GM18907 (cell line): ENCODE measurements at regions not wholly inside any gene's neighbourhood (a gene's known extent, or its start where the extent isn't known, plus 50 kb on each side); places are given as distances from the start of the nearest gene placed in this dataset.
A peak's percentile ranks its signal among the peaks of the same experiment; 100 is the strongest.
"Not testable (repeated sequence)": the region's sequence is repeated elsewhere in the genome, so short reads cannot be mapped to it uniquely, and the experiment has no call there.

Experiments used
- ATAC-seq: cut with Tn5 transposase; IDR thresholded peaks from one replicate; pipeline ENCODE4 v1.9.1; 2021; ENCODE audit warnings: mild to moderate bottlenecking, moderate library complexity; ENCODE audit not compliant: unreplicated experiment

DNA sequence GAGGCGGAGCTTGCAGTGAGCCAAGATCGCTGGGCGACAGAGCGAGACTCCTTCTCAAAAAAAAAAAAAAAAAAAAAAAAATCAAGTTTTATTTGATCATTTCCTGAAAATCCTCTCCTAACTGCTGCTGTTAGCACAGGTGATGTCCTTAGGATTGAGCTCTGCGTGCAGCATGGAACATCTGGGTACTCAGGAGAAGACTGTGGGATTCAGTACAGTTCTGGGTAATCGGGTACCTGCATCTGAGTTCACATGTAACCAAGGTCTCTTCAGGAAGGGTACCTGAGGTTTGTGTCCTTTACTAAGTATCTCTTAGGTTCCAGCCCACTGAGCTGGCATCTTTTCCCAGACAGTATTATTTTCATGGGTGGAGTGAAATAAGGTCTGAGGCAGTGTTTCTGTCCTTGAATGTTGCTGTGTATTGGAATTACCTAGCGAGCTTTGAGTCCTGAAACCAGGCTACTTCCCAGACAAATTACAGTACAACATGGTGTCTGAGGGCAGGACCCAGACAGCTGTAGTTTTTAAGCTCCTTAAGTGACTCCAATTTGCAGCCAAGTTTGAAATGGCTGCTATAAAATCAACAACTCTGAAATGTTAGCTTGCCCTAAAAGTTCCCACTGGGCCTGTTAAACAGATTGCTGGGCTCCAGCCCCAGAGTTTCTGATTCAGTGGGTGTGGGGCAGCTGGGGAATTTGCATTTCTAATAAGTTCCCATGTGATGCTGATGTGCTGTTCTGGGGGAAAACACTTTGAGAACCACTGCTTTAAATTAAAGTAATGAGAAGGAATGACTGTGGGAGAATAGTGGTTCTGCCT, 120.5 kb downstream of the PMAIP1 start:
- no peak for ATAC-seq

DNA sequence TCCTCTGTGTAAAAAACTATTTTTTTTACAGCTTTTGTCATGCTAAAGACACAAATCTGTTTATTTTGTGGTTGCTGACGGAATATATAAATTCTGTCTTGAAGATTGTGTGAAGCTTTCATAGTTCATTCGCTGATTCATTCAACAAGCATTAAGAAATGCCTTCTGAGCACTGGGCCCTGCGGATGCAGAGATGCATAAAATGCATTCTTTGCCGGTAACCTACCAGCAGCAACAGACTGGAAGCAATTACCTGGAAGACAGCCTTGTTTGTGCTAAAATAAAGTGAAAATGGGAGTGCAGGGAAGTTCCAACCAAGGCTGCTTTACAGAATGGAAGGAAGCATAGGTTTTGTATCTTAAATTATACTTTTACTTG, 119.7 kb downstream of the PMAIP1 start:
- ATAC-seq: no peak

DNA sequence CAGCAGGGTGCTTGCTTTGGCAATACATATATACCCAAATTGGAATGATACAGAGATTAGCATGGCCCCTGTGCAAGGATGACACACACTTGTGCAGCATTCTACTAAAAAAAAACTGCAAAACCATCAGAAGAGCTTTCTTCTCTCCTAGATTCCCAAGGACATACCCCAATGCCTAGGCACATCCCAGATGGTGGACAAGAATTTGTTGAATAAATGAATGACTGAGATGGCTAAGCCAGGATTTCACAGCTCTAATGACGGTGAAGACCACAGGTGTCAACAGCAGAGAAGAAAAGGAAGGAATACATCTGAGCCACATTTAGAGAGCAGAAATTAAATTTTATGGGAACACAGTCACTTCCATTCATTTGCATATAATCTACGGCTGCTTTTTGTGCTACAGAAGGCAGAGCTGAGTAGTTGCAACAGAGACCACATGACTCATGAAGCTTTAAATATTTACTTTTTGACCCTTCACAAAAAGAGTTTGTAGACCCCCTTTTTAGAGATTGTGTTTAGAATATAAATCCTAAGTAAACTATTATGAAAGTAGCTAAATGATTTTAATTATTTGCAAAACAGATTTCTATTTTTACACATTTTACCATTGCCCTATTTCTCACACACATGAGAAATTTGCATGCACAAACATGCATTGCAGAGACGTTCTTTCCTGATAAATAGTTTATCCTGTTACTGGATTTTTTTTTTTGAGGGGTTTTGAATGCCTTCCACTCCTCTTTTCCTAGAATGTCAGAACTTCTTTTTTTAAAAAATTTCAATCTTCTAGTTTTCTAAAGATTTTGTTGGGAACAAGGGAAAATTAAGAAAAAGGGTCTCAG, 119.0 kb downstream of the PMAIP1 start:
- no peak for ATAC-seq

DNA sequence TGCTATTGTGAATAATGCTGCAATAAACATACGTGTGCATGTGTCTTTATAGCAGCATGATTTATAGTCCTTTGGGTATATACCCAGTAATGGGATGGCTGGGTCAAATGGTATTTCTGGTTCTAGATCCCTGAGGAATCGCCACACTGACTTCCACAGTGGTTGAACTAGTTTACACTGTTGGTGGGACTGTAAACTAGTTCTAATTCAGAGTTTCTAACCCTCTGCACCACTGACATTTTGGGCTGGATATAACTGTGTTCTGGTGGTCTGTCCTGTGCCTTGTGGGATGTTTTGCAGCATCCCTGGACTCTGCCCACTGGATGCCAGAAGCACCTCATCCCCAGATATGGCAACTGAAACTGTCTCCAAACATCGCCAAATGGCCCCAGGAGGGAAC, 118.3 kb downstream of the PMAIP1 start:
- not testable (repeated sequence) for ATAC-seq

DNA sequence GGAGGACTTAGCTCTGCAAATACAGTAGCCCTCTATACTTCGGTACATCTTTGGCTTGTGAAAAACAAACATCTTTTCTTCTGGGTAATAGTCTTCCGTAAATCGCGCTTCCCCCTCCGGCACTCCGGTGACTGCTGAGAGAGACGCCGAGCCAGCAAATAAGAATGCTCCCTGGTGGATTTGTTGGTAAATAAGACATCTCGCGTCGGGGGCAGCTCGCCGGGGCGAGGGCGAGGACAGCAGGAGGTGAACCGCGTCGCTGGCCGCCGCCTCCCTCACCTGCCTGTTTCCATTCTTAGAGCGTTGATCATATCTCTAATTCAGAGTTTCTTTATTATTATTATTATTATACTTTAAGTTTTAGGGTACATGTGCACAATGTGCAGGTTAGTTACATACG, 117.6 kb downstream of the PMAIP1 start:
- no peak for ATAC-seq

DNA sequence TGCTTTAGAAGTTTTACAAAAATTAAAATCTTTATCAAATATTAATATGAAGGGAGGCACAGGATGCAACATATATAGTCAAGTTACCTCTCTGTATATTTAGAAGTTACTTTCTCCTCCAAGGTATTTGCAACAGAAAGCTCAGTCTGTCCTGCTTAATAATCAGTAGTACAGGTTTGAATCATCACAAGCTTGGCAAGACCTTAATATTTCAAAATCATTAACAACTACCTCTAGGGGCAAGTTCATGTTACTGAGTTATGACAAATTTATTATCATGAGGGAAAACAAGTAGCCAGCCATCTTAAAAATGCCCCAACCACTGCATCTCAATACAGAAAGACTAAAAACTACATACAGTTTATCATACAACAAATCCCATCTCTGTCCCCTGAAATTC, 116.0 kb downstream of the PMAIP1 start:
- ATAC-seq: not testable (repeated sequence)

DNA sequence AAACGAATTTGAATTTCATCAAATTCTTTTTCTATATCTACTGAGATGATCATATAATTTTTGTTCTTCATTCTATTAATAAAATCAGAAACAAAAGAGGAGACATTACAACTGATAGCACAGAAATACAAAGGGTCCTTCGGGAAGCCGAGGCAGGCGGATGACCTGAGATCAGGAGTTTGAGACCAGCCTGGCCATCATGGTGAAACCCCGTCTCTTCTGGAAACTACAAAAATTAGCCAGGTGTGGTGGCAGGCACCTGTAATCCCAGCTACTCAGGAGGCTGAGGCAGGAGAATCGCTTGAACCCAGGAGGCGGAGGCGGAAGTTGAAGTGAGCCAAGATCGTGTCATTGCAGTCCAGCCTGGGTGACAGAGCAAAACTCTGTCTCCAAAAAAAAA, 113.4 kb downstream of the PMAIP1 start:
- not testable (repeated sequence) for ATAC-seq

DNA sequence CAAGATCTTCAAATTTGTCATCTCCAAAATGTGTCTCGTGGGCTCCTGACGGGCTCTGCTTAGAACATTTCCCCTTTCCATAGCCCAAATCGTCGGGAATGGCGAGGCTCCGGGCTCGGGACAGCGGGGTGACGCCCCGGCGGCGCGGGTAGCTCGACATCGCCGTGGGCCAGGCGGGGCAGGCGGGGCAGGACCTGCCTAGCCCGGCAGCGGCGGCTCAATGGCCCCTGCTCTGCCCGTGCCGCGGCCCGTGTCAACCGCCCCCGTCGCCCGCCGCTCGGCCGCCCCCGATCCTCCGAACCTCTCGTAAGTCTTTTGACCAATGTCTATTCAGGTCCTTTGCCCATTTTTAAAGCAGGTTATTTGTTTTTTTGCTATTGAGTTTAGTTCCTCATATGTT, 111.2 kb downstream of the PMAIP1 start:
- ATAC-seq: no peak

DNA sequence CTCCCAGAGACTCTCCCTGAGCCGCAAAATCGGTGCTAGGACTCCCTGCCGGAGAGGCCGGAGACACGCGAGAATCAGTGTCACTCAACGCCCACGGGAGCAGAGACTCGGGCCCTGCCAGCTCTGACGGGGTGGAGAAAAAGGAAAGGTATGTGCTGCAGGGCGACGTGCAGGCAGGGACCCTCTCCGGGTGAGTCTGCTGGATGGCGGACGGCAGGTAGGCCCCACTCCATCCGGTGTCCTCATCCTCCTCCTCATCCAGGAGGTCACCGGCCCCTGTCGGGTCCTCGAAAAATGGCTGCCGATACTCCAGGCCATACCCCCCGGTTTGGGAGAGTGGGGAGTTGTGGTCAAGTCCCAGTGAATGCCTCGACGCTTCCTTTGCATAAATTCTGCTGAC, 110.7 kb downstream of the PMAIP1 start:
- ATAC-seq: no peak

DNA sequence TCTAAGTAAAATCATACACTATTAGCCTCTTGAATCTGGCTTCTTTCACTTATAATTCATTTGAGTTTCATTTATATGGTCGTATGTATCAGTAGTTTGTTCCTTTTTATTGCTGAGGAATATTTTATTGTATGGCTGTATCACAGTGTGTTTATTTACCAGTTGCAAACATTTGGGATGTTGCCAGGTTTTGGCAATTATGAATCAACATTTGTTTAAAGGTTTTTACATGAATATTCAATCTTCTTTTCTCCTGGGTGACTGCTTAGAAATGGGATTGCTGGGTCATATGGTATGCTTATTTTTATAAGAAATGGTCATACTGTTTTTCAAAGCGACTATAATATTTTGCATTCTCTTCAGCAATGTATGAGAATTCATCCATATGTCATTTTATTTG, 107.9 kb downstream of the PMAIP1 start:
- no peak for ATAC-seq

DNA sequence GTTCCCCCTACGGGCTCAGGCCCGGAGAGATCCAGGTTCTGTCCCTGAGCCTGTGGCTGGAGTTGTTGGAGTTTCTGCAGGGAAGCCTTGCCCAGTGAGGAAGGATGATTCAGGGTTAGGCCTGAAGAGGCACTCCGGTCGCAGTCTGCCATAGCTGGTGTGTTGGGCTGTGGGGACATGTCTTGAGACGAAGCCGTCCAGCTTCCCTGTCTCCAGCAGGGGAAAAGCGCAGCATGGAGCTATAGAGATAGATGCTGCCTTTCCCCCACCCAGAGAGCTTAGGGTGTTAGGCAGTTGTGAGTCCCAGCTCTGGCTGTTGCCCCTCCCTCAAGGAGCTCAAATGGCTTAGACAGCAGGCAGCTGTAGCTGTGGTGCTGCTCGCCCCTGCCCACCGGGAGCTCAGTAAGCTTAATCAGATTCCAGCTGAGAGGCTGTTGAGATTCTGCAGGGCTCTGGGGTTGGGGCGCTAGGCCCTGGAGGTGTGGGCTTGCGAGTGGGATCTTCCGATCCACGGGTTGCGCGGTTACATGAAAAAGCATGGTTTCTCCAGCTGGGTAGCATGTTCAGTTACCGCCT, 103.9 kb downstream of the PMAIP1 start:
- ATAC-seq: no peak

DNA sequence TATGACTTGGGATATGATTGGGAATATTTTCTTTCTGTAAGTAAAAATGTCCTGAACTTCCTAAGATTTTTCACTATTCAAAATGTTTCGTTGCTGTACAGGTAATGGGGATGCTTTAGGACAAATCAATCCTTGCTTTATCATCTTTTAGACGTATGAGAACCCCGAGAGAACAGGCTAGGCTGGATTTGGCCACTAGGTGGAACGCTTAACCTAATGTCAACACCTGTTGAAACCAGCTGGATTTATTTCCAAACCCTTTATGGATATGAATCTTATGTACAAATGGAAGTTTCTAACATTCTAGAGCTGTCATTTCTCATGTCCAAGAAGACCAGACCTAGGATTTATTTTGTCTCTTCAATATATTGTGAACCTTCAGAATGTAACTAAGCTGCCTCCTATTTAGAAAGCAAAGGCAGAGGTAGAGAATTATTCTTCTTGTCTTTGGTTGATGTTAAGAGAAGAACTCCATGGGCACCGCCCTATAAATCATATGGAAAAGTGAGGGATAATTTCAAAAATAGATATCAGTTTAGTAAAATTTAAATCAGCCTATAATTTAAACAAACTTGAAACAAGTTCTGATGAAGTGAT, 96.7 kb downstream of the PMAIP1 start:
- ATAC-seq: peak; percentile 84

DNA sequence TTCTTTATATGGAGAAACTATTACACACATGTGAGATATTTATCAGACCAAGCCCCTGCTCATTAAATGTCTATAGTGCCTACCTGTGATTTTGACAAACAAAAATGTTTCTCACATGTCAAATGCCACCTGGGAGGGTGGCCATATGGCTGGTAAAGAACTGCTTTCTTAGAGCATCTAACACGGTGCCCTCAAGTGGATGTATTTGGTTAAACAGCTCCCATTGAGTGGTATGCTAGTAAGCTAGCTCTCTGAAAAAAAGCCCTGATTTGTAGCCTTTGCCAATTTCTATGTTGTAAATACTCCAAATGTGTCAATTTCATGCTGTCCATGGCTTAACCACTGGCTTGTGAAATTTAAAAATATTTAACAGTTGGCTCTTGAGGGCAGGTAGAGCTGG, 94.6 kb downstream of the PMAIP1 start:
- ATAC-seq: peak; percentile 75

DNA sequence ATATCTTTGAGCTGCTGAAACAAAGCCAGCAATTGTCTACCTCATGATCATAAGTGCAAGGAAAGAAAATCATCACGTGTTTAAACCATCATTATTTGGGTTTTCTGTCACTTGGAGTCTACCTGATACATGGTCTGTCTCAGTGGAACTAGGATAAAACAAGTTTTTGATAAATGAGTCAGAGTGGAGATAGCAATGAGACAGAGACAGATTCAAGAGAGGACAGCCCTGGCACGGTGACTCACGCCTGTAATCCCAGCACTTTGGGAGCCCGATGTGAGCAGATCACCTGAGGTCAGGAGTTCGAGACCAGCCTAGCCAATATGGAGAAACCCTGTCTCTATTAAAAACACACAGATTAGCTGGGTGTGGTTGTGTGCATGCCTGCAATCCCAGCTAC, 93.8 kb downstream of the PMAIP1 start:
- no peak for ATAC-seq

DNA sequence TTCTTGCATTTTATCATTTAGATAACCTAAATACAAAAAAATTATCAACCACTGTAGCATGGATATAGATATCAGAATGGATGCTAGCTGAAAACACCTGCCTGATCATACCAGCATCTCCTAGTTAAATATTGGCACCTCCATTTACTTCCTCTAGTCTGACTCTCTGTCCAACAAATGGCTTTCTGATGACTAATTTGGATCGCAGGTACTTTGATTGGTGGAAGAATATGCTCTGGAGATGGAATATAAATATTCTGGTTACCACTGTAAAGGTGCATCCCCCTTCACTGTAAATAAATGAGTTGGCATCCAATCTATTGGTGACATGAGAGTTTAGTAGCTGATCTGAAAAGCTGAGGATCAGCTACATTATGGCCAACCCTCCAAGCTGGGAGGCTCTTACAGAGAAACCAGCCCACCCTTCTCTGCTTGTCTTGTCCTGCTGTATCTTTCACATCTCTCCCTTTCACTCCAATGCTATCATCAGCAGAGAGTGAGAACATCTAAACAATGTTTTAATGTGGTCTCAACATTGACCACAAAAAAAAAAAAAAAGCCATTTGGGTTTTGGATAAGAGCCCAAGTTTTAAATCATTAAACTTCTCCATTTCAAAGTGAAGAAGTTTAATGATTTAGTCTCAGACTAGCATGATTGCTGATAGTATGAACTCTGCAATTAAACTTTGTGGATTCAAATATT, 90.5 kb downstream of the PMAIP1 start:
- ATAC-seq: no peak

DNA sequence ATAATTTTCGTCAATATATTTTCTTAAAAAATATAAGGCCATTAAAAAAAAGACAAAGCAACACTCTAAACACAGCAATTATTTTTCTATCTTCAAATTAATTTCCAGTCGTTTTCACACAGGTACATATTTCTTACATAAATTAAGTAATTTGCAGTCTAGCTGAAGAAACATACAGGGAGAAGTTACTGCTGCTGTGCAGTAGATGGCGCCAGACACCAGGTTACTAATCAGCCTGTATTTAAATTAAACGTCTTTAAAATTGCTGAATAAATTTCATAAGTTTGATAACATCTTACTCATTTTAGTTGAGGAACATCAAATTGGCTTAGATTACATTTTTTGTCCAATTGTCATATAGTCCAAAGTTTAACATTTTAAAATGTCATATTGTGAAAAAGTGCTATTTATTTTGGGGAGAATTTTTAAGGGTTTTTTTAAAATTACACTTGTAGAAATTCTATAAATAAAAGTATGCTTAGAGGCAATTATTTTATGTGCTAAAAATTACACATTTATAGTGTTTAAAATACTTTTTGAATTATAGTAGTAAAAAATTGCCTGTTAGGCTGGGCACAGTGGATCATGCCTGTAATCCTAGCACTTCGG, 88.4 kb downstream of the PMAIP1 start:
- ATAC-seq: peak; percentile 48

DNA sequence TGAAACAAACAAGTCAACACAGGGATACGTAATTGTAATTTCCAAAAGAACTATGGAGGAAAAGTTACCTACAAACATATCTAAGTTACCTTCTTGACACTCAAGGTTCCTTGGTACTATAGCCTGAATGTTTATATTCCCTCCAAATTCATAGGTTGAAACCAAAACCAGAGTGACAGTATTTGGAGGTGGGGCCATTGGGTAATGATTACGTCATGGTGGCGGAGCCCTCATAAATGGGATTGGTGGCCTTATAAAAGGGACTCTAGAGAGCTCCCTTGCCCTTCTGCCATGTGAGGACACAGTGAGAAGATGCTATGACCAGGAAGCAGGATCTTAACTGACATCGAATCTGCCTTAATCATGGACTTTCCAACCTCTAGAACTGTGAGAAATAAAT, 87.3 kb downstream of the PMAIP1 start:
- no peak for ATAC-seq

DNA sequence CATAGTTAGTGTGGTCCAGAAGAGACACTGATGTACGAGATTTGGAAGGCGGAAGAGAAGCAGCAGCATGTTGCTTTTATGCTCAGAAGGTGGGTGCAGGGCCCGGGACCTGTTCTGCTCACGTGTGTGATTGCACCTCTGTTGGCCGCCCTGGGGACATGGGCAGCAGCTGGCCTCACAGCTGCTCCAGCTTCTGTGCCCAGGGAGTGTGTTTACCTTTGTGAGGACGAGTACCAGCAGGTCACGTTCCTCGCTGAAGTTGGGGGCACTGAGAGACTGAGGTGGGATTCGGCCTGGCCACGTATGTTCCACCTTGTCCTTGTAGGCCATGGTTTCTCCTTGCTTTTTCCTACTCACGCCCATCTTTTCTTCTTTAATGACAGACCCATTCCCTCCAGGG, 86.3 kb downstream of the PMAIP1 start:
- no peak for ATAC-seq

DNA sequence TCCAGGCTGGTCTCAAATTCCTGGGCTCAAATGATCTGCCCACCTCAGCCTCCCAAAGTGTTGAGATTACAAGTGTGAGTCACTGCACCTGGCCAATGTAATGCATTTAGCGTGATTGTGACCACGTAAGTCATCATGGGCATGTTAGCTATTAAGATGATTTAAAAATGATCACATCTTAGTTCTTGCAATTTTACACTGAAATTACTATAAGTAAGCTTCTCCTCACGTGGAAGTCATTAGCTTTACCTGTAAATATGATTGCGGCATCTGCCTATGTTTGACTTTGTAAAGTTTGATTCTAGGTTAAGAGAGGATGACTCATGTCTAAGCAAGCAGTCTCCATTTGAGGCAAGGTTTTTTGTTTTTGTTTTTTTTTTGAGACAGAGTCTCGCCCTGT, 85.5 kb downstream of the PMAIP1 start:
- ATAC-seq: no peak

DNA sequence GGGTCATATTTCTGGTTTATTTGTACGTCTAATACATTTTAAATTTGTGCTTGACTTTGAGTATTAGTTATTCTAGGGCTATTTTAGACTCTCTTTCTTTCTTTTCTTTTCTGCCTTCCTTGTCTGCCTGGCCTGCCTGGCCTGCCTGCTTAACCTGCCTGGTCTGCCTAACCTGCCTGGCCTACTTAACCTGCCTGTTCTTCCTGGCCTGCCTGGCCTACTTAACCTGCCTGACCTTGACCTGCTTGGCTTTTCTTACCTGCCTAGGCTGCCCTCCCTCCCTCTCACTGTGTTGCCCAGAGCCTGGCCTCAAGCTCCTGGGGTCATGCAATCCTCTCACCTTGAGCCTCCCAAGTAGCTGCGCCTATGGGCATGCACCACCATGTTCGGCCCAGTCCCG, 83.7 kb downstream of the PMAIP1 start:
- ATAC-seq: no peak
